HL-60/S4 treated with retinoic acid at 250 ng/mL for 4 days and 3 days (cell line): ENCODE measurements at regions not wholly inside any gene's neighbourhood (a gene's known extent, or its start where the extent isn't known, plus 50 kb on each side); places are given as distances from the start of the nearest gene placed in this dataset.

ENCODE experiments used
- in situ Hi-C: fragments of 300-500 bp; cut with MboI; formaldehyde crosslinking; loops from 2 replicates; pipeline ENCODE4 v1.7.0; 2022; ENCODE audit warnings: low sequenced_read_pairs

- in situ Hi-C loops, result no loop called here
Measured at GRCh38 chr10:21327289-21327993, 198.0 kb downstream of the SKIDA1 start.

- in situ Hi-C loops, result no loop called here
Measured at GRCh38 chr10:21326594-21327288, 198.7 kb downstream of the SKIDA1 start.

GRCh38 chr10:21318540-21319167 is 206.8 kb downstream of the SKIDA1 start:
- in situ Hi-C loops, result no loop called here

GRCh38 chr10:21317902-21318301 is 207.6 kb downstream of the SKIDA1 start:
- in situ Hi-C loops, result no loop called here

GRCh38 chr10:21315645-21316220 is 209.7 kb downstream of the SKIDA1 start:
- in situ Hi-C loops, result no loop called here

- in situ Hi-C loops, result no loop called here
Measured at GRCh38 chr10:21314906-21315644, 210.4 kb downstream of the SKIDA1 start.

GRCh38 chr10:21314111-21314626 is 211.3 kb downstream of the SKIDA1 start:
- in situ Hi-C loops, result no loop called here

GRCh38 chr10:21313691-21314090 is 211.8 kb downstream of the SKIDA1 start:
- in situ Hi-C loops, result no loop called here

GRCh38 chr10:21311426-21311825 is 214.1 kb downstream of the SKIDA1 start:
- in situ Hi-C loops, result no loop called here

- in situ Hi-C loops, result no loop called here
Measured at GRCh38 chr10:21309427-21309826, 216.1 kb downstream of the SKIDA1 start.

GRCh38 chr10:21308946-21309345 is 216.5 kb downstream of the SKIDA1 start:
- in situ Hi-C loops, result no loop called here

- in situ Hi-C loops, result no loop called here
Measured at GRCh38 chr10:21308018-21308417, 217.5 kb downstream of the SKIDA1 start.

GRCh38 chr10:21304608-21305007 is 220.9 kb downstream of the SKIDA1 start:
- in situ Hi-C loops, result no loop called here

GRCh38 chr10:21304198-21304597 is 221.3 kb downstream of the SKIDA1 start:
- in situ Hi-C loops, result no loop called here

- in situ Hi-C loops, result no loop called here
Measured at GRCh38 chr10:21300551-21300950, 224.9 kb downstream of the SKIDA1 start.

GRCh38 chr10:21299330-21299729 is 226.2 kb downstream of the SKIDA1 start:
- in situ Hi-C loops, result loop anchor here (25.0 kb wide), 3 partner anchors 188 to 638 kb away; no protein-coding TSS in a partner anchor

- in situ Hi-C loops, result loop anchor here (25.0 kb wide), 3 partner anchors 189 to 639 kb away; no protein-coding TSS in a partner anchor
Measured at GRCh38 chr10:21298701-21299100, 226.8 kb downstream of the SKIDA1 start.

- in situ Hi-C loops, result loop anchor here (25.0 kb wide), 3 partner anchors 190 to 640 kb away; no protein-coding TSS in a partner anchor
Measured at GRCh38 chr10:21297603-21298383, 227.7 kb downstream of the SKIDA1 start.

GRCh38 chr10:21296575-21297355 is 228.7 kb downstream of the SKIDA1 start:
- in situ Hi-C loops, result loop anchor here (25.0 kb wide), 3 partner anchors 191 to 641 kb away; no protein-coding TSS in a partner anchor
